IPS DF 6.9 (cell line): ENCODE measurements at regions not wholly inside any gene's neighbourhood (a gene's known extent, or its start where the extent isn't known, plus 50 kb on each side); places are given as distances from the start of the nearest gene placed in this dataset.

Experiments
- DNase-seq: peaks from one replicate; pipeline ENCODE4 v3.0.0-alpha.2; 2013; ENCODE audit warnings: low read depth, low spot score
- H3K27ac ChIP-seq: one replicate; pipeline ENCODE4 v1.5.1; 2013; ENCODE audit warnings: low read length, control low read depth
- H3K27me3 ChIP-seq: 2 replicates; pipeline ENCODE4 v1.6.1; 2013; ENCODE audit warnings: mild to moderate bottlenecking, low read length; ENCODE audit not compliant: control insufficient read depth, insufficient read depth
- H3K36me3 ChIP-seq: 2 replicates; pipeline ENCODE4 v1.6.1; 2013; ENCODE audit warnings: low read length; ENCODE audit not compliant: control insufficient read depth, insufficient read depth
- H3K4me1 ChIP-seq: 2 replicates; pipeline ENCODE4 v1.6.1; 2013; ENCODE audit warnings: low read length; ENCODE audit not compliant: control insufficient read depth, insufficient read depth
- H3K4me3 ChIP-seq: 2 replicates; pipeline ENCODE4 v1.5.1; 2013; ENCODE audit warnings: mild to moderate bottlenecking, low read length
- H3K9me3 ChIP-seq: 2 replicates; pipeline ENCODE4 v1.6.1; 2013; ENCODE audit warnings: low read length, inconsistent platforms; ENCODE audit not compliant: control insufficient read depth, insufficient read depth
- WGBS: extraction: QIAGEN DNeasy Blood & Tissue Kit; methylation state at CpG from one replicate; pipeline ENCODE4 v1.1.7; 2013; ENCODE audit warnings: mixed read lengths, missing lambda C conversion rate; ENCODE audit not compliant: insufficient read length, insufficient coverage; 5-methylcytosine and 5-hydroxymethylcytosine counted together

DNA sequence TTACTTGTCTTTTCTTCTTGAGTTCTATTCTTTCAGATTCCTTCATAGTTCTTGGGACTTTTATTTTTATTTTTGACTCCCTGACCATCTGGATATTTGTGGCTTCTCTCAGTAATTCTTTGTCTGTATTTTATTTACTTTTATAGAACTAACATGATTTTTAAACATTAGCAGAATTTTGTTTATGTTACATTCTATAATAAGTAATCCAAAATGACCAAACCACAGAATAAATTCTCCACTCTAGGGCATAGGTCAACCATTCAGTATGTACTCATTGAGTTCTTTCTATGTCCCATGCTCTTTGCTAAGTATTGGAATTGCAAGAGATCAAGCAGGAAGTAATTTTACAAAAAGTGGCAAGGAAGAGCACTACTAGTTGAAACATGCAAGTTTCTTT, 969.0 kb downstream of the TTLL7 start:
- Histone ChIP-seq H3K36me3 (no peaks in the 10 kb centered on the region), H3K27me3 (no peaks in the 10 kb centered on the region), H3K27ac (no peak overlapping the region), H3K4me1 (peaks cover 3% of the 10 kb centered on the region), H3K9me3 (no peaks in the 10 kb centered on the region), H3K4me3 (no peak overlapping the region)
- no peak for DNase-seq

DNA sequence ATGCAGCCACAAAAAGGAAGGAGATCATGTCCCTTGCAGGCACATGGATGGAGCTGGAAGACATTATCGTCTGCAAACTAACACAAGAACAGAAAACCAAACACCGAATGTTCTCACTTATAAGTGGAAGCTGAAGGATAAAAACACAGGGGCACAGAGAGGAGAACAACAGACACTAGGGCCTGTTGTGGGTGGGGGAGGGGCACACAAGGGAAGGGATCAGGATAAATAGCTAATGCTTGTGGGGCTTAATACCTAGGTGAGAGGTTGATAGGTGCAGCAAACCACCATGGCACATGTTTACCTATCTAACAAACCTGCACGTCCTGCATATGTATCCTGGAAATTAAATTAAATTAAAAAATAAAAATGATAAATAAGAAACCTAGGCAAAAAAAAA, 969.9 kb downstream of the TTLL7 start:
- peaks cover 4% of the 10 kb centered on the region for H3K4me1 ChIP-seq
- no peak overlapping the region for H3K4me3 ChIP-seq
- H3K36me3 ChIP-seq, result no peaks in the 10 kb centered on the region
- H3K27me3 ChIP-seq, result no peaks in the 10 kb centered on the region
- no CpG with 5 or more reads among the region's 3 CpGs for WGBS
- H3K27ac ChIP-seq, result no peak overlapping the region
- no peak for DNase-seq
- no peaks in the 10 kb centered on the region for H3K9me3 ChIP-seq

DNA sequence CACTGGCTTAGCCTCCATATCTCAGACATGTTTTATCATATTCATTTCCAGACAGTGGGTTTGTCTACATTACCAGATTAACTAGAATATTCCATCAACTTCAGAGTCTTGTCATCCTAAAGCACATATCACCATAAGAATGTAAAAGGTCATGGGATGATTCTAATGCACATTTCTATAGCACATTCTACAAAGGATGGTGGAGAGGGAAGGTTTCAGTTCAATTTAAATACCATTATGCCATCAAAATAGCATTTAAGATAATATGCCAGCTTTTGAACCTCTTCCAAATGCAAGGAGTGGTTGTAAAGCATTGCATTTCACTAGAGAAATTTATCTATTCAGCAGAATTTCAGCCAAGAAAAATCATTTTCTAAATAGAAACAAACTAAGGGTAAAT, 970.5 kb downstream of the TTLL7 start:
- Histone ChIP-seq H3K4me3 (no peak overlapping the region), H3K4me1 (peaks cover 4% of the 10 kb centered on the region), H3K27me3 (no peaks in the 10 kb centered on the region), H3K27ac (no peak overlapping the region), H3K9me3 (no peaks in the 10 kb centered on the region), H3K36me3 (no peaks in the 10 kb centered on the region)
- DNase-seq, result no peak

DNA sequence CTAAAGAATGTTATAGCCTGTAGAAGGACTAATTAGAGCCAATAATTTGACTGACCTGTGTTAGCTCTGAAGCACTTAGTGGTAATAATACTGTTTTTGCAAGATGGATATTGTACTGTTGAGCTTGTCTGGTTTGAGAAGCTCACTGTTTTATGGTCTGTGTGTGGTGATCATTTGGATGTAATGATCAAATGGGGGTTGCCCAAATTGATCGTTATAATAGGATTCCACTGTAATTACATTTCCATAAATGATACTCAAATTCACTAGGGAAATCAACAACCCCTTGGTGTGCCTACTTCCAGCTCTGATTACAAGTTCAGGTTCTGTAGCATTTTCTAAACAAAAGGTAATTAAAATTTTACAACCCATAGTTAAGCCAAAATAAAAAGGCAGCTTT, 971.4 kb downstream of the TTLL7 start:
- DNase-seq, result no peak
- Histone ChIP-seq H3K36me3 (no peaks in the 10 kb centered on the region), H3K4me1 (peaks cover 4% of the 10 kb centered on the region), H3K9me3 (no peaks in the 10 kb centered on the region), H3K4me3 (no peak overlapping the region), H3K27ac (no peak overlapping the region), H3K27me3 (no peaks in the 10 kb centered on the region)
- WGBS, result no CpG with 5 or more reads among the region's 1 CpG

DNA sequence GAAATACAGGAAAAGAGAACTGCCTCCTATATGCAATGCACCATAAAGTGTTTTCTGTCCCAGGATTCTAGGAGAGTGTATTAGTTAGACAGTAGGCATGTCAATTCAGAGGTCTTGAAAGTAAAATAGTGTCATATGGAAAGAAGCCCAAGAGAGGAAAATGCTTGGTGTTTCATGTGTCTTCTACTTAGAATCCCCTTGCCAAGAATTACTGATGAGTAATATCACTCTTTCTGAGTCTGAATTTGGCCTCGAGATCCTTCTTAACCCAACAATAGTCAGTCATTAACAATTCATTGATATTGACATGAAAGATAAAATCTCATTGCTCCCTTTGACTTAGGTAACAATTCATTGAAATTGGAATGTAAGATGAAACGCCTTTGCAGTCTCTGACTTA, 972.2 kb downstream of the TTLL7 start:
- H3K36me3 ChIP-seq, result no peaks in the 10 kb centered on the region
- no peak overlapping the region for H3K4me3 ChIP-seq
- no peak overlapping the region for H3K27ac ChIP-seq
- H3K4me1 ChIP-seq, result peaks cover 4% of the 10 kb centered on the region
- H3K9me3 ChIP-seq, result no peaks in the 10 kb centered on the region
- WGBS, result no CpG with 5 or more reads among the region's 2 CpGs
- H3K27me3 ChIP-seq, result no peaks in the 10 kb centered on the region
- no peak for DNase-seq

DNA sequence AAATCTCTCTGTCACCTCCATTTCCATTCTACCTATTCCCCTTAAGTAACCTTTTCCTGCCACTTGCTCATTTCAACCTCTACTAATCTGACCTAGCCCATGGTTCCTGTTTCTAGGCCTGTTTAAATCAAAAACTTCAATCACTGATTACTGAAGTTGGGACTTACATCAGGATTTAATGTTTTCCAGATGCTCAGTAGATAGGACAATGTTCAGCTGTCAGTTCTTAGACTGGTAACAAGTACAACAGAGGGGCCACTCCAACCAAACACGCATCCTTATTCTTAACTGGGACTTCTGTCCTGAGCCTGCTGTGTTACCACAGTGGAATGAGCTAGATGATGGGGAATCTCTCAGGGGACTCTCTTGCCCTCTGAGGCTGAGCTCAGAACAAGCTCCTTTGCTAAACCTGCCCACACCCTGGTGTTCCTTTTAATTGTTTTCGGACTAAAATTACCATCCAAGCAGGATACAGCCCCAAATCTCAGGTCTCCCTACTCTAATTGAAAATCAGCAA, 974.6 kb downstream of the TTLL7 start:
- Histone ChIP-seq H3K9me3 (no peaks in the 10 kb centered on the region), H3K4me3 (no peak overlapping the region), H3K4me1 (peaks cover 4% of the 10 kb centered on the region), H3K27me3 (no peaks in the 10 kb centered on the region), H3K36me3 (no peaks in the 10 kb centered on the region), H3K27ac (no peak overlapping the region)
- WGBS, result no CpG with 5 or more reads among the region's 2 CpGs
- no peak for DNase-seq

DNA sequence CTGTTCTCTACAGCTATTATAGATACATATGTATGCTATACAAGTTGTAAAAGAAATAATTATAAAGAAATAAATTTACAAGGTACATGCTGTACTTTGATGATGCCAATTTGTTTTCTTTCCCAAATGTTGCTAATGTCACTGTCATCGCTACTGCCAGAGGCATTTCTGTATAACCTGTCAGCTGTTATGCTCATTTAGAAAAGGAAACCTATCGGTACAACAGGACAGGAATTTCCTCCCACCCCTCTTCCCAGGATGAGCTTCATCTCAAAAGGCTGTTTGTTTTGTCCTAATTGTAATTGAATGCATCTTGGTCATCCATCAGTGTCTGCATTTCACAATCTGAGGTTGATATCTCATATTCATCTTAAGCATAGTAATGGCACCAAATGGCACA, 975.7 kb downstream of the TTLL7 start:
- Histone ChIP-seq H3K36me3 (no peaks in the 10 kb centered on the region), H3K9me3 (no peaks in the 10 kb centered on the region), H3K27me3 (no peaks in the 10 kb centered on the region), H3K4me3 (no peak overlapping the region), H3K4me1 (0 out of 2 replicates have a peak, but pooled peaks cover 1% of the 10 kb centered on the region), H3K27ac (no peak overlapping the region)
- no CpG with 5 or more reads among the region's 2 CpGs for WGBS
- no peak for DNase-seq

DNA sequence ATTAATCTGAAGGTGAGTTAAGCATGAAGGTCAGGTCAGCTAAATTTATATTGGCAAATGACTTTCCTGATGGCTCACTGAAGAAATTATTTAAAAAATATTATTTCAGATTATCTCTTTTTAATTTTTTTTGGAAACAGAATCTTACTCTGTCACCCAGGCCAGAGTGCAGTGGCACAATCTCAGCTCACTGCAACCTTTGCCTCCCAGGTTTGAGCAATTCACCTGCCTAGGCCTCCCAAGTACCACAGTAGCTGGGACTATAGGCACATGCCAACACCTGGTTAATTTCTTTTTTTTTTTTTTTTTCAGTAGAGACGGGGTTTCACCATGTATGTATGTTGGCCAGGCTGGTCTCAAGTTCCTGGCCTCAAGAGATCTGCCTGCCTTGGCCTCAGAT, 976.7 kb downstream of the TTLL7 start:
- DNase-seq, result no peak
- H3K27me3 ChIP-seq, result no peaks in the 10 kb centered on the region
- H3K27ac ChIP-seq, result no peak overlapping the region
- no peaks in the 10 kb centered on the region for H3K9me3 ChIP-seq
- H3K4me1 ChIP-seq, result 0 out of 2 replicates have a peak, but pooled peaks cover 1% of the 10 kb centered on the region
- H3K4me3 ChIP-seq, result no peak overlapping the region
- no CpG with 5 or more reads among the region's 1 CpG for WGBS
- no peaks in the 10 kb centered on the region for H3K36me3 ChIP-seq

DNA sequence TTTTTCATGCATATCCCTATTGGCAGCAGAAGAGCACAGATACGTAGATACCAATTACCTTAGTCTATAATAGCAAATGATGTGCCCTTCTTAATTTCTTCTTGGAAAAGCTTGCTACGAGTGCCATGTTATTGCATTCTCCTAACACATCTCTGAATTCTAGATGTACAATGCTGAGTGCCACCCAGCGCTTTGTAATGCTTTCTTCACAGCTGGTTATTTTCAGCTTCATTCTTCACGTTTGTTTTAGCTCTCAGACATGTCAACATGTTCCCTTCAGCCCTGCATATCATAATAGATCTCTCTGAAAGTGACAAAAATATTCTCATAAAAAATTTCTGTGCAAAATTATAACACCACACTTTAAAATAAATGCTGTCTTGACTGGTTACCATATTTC, 981.2 kb downstream of the TTLL7 start:
- H3K36me3 ChIP-seq, result no peaks in the 10 kb centered on the region
- no CpG with 5 or more reads among the region's 4 CpGs for WGBS
- H3K9me3 ChIP-seq, result no peaks in the 10 kb centered on the region
- no peaks in the 10 kb centered on the region for H3K4me1 ChIP-seq
- no peak for DNase-seq
- no peak overlapping the region for H3K27ac ChIP-seq
- no peaks in the 10 kb centered on the region for H3K27me3 ChIP-seq
- H3K4me3 ChIP-seq, result no peak overlapping the region

DNA sequence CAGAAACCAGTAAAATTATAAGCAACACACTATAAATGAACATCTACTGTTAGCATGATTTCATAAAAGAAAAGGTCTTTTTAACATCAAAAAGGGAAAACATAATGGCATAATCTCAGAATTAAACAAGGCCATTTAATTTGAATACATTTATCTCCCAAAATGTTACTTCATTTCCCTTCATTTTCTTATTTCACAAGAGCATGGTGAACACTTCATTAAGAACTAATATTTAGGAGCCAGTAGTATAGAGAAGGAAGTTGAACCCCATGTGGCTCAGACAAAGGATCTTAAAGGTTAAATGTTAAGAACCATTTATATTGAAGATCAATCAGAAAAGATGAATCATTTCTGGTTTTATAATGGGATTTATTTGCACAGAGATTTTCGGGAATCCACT, 981.7 kb downstream of the TTLL7 start:
- H3K4me1 ChIP-seq, result no peaks in the 10 kb centered on the region
- DNase-seq, result no peak
- no peaks in the 10 kb centered on the region for H3K27me3 ChIP-seq
- no peak overlapping the region for H3K27ac ChIP-seq
- no peaks in the 10 kb centered on the region for H3K36me3 ChIP-seq
- no CpG with 5 or more reads among the region's 1 CpG for WGBS
- no peaks in the 10 kb centered on the region for H3K9me3 ChIP-seq
- H3K4me3 ChIP-seq, result no peak overlapping the region

DNA sequence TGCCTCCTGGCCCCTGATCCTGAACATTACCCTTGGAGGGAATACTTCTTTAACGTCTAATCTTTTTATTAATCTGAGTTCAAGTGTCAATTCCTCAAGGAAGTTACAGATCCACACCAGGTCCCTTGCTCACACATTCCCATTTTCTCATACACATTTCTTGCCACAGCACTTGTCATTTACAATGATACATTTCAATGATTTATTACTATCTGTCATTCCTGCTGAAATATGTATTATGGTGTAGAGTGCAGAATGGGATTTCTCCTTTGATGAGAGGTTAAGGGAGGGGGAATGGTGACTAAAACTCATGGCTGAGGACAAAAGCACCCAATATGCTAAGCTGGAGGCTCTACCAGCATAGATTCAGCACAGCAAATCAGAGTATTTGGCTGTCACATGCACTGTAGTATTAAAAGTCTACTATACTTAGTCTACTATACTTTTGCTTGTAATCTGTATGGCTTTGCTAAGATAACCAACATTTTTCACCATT, 982.5 kb downstream of the TTLL7 start:
- Histone ChIP-seq H3K4me3 (no peak overlapping the region), H3K36me3 (no peaks in the 10 kb centered on the region), H3K27ac (no peak overlapping the region), H3K27me3 (no peaks in the 10 kb centered on the region), H3K9me3 (no peaks in the 10 kb centered on the region), H3K4me1 (no peaks in the 10 kb centered on the region)
- no CpG with 5 or more reads among the region's 1 CpG for WGBS
- no peak for DNase-seq
